ENCODE measurements at regions not wholly inside any gene's neighbourhood (a gene's known extent, or its start where the extent isn't known, plus 50 kb on each side); places are given as distances from the start of the nearest gene placed in this dataset.

DNA sequence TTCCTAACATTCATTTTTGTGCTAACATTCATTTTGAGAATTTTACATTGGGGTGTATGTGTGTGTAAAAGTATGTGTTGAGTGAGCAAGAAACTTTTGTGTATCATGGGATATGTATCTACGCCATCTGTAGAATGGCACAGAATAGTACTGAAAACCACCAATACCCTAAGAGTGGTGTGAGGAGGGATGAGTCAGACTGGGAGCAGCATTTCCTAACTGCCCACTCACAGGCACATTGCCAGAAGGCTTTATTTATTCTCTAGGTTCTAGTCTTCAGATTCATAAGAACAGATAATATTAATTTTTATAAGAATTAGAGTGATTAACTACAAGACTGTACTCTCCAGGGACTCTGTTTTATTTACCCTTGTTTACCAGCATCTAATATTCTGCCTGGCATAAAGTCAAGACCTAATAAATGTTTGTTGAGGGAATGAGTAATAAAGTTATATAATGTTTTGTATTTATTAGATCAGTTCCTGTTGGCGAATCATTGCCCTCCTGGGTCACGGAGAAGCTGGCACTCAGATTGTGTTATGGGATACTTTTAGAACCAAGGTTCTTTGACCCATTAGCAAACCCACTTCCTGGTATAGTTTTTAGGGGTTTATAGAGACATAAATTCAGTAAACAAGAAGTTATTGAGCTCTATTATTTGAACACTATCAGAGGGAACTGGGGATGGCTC lies 159.1 kb upstream of the PPP2R2B start:
- DNase-seq: no peak

DNA sequence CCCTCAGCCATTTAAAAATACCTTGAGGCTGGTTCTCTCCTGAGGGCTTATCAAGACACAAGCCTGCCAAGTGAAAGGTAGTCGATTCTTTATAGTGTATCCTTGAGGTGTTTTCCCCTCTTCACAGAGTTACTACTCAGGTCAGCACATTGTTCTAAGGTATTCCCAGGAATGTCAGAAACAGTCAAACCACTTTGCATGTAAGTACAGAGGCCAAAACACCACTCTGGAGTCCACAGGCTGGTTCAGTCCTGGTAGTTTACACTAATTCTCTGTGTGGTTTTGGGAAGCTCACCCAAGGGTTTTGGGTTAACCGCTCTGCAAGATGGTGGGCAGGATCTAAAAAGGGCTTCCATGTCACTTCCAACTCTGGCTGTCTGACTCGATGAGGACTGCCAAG lies 162.3 kb upstream of the PPP2R2B start:
- DNase-seq: no peak

DNA sequence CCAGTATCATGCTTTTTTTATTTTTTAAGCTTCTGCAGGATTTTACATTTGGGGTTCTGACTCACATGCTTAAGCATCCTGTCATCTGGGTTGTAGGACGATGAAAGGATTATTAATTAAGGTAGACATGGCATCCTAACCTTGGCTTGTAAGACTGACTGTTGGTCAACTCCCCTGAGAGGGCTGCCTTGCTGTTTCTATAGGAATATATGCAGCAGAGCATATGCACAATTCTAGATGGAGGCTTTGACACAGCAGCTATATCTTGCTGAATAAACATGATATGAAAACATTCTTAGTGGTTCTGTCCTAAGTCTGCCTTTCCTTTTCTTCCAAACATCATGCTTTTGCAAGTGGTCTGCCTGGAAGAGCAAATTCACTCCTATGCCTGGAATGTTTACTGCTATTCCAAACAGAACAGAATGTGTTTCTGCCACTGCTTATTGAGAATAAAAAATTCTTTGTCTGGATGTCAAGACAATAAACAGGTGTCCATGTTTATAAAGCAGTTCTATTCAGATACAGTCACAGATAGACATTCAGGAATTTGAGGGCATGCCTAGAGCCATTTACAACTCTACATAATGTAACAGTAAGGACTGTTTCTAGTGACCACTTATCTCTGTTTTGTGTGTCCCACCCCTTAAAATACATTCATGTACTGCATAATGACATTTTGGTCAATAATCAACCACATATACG lies 166.2 kb upstream of the PPP2R2B start:
- no peak for DNase-seq

DNA sequence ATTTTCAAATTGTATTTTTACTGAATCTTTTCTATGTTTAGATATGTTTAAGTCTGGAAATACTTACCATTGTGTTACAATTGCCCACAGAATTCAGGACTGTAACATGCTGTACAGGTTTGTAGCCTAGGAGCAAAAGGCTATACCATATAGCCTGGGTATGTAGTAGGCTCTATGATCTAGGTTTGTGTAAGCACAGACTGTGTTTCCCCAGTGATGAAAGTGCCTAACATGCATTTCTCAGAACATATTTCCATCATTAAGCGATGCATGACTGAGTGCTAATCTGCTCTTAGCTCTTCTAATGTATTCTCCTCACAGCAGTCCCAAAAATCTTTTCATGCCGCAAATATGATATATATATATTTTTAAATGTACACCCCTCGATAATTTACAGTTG lies 166.7 kb upstream of the PPP2R2B start:
- no peak for DNase-seq

DNA sequence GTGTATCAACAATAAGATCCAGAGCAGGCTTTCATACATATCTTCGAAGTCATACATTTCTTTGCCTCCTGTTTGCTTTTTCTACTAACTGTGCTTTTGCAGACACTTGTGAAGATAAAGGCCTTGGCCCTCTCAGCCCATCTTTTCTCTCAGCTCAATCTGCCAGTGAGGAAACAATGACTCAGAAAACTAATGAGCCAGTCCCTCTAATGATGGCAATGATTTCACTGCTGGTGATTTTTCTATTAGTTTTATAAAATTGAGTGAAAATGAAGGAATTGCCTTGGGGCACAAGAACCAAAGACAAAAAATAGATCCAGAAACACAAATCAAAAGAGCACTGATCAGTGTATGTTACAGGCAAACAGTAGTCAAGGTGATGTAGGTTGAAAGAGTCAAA lies 167.7 kb upstream of the PPP2R2B start:
- DNase-seq: no peak

DNA sequence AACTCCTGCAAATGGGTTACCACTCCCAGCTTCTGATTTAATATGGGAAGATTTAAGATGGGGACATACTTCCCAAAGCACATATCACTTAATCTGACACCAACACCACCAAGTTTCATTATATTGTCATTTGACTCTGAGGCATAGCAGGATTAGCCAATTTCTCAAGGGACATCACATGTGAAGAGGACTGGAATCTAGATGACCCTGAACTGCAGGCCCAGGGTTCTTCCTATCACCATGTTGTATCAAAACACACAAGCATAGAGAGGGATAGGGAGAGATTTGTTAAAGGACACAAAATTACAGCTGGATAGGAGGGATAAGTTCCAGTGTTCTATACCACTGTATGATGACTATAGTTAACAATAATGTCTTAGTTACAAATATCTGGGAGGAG lies 168.3 kb upstream of the PPP2R2B start:
- DNase-seq: no peak

DNA sequence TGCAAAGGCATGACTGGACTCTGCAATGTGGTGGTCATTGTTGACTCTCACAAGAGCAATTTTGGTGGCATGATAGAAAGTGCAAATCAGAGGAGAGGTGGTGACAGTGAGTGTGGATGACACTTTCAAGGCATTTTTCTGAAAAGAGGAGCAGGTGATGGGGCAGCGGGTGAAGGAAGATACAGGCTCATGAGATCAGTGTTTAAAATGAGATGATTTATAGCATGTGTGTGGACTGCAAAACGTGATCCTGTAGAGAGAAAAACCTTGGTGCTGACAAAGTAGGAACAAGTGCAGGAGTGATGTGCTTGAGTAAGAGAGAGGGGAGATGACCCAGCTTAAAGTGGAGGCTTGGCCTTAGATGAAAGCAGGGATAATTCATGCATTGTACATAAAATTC lies 171.2 kb upstream of the PPP2R2B start:
- no peak for DNase-seq

DNA sequence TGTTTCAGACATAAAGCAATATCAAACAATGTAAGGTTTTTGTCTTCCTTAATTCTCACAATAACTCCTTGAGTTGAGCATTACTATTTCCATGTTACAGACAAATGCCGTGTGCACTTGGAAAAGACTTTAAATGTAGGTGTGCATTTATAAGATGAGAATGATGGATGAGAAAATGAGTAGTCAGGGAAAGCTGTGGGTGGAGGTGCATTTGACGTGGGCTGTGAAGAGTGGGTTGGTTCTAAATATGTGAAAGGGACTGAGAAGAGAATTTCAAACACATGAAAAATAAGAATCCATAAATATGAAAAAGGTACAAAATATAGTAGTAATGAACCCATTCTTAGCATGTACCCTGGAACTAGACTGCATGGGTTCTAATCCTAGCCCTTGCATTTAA lies 171.6 kb upstream of the PPP2R2B start:
- no peak for DNase-seq

DNA sequence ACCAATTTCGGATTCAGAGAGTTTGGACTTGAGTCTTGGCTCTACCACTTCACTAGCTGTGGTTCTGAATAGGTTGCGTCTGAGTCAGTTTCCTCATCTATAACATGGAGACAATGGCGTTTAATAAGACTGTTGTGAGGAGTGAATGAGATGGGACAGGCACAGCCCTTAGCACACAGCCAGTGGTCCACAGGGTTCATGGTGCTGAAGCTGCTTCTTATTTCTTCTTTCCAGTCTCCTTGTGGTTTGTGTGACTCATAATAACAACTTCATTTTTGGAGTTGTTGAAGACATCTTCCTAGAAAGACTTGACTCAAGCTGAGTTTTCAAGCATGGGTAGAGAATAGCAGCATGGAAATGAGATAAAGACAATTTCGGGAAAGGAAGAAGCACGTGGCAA lies 172.6 kb upstream of the PPP2R2B start:
- no peak for DNase-seq

DNA sequence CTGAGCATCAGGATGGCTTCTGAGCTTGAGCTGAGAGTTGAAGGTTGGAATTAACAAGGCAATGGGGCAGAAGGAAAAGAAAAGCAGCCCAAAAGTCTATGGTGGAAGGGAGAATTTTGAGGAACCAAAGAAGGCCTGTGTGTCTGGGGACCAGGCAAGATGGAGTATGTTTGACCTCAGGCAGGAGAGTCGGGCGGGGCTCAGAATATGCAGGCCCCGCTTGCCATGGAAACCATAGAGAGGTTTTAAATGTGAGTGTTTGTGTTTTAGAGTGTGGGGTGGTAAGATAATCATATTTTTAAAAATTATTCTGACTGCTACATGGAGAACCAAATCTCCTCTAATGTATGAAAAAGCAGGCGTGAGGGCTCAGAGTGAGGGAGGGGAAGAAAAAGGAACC lies 174.0 kb upstream of the PPP2R2B start:
- DNase-seq: no peak

DNA sequence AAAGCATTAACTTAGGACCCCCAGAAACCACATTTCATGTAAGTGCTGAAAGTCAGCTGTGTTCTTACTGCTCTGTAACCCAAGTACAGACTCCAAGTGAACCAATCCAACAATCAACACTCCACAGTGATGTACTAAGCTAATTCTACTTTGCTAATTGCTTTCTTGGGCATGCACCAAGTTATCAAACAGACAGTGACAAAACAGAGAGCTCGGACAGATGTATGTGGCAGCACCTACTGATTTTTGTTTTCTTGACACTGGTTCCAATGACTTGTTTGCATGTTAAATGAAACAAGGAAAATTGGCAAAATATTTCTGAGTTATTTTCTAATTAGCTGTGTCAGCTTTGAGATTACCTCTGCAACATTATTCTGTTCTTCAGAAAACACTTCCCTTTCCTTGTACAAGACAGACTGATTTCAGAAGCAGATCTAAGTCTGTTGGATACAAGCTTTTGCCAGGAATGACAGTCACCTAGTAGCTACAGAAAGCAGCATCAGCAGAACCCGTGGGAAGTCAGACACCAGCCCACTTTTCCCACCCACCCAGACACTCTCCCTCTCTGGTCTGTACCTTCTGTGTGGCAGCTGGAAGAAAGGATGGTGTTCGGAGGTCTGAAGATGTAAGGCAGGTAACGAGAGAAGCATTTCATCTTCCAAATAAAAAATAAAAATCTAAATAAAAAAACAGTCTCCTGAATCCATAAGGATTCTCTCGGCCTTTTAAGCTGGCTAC lies 176.7 kb upstream of the PPP2R2B start:
- no peak for DNase-seq

DNA sequence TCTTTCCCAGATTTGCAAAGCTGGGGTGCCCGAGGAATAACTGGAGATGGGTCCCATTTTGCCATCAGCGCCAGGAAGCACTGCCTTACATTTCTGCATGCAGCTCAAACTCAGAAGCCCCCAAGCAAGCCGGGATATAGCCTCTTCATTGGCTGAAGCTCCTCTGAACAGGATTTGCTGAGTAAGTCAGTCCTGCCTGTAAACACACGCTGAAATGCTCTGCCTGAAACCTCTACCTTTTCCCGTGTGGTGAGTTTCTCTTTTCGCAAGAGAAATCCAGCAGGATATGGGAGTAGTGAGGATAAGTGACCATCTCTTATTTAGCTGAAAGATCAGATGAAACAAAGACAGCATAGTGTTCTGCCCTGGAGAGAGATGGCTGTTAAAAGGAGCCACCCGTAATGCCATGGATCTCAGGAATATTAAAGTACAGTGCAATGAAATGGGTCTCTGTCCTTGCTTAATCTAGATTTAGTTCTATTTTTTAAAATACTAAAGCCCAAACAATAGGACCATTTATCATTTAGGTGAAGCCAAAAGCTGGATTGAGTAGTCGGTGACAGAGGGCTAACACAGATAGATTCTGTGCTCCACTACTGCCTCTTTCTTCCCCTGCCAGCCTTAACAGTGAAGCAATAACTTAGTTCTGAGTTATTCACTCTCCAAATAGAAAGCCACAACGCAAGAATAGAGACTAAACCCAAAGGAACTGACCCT lies 177.5 kb upstream of the PPP2R2B start:
- no peak for DNase-seq

DNA sequence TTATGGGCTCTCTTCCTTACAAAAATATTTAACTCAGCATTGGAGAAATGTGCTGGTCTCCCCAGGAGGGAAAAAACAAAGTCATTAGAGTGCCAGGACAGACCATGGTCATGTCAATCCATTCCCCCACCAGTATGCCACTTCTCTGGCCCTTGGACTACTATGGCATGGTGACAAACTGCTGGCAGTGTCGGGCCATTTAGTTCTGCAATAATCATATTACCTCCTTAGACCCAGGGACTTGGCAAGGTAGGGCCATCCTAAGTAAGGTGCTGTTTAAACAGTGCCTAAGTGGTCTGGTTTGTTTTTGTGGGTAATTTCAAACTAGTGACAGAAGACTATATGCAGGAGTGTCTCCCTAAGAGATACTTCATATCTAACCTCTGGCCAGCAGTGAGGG lies 177.8 kb upstream of the STK32A start:
- no peak for DNase-seq

DNA sequence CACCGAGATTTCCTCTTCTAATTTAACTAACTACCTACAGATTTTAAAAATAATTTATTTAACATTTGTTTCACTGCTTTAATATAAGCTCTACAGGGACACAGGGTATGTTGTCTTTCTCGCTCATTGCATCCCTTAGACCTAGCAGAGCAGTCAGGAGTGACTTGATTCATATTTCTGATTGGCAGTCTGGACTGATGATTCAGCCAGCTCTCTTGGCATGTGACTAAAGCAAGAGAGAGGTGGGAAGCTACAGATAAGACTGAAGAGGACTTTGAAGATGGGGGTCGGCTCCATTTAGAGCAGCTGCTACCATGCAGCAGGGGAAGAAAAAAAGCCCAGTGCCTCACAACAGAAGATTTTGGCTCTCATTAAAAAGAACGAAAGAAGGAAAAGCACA lies 173.4 kb upstream of the STK32A start:
- DNase-seq: no peak

DNA sequence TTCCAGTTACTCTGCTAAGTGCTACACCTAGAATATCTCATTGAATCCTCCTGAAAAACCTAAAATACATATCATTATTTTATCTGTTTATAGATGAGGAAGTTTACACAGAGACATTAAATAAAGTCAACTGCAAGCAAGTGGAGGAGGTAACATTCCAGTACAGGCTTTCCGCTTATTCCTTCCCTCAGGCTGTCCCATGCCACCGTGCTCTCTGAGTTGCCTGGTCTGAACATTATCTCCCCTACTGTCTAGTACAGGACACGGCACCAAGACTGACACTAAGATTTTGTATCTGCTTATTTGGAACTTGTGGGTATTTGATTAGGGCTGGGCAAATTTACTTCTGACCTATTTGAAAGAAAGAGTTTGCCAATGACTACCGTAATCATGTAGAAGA lies 172.4 kb upstream of the STK32A start:
- DNase-seq: no peak

DNA sequence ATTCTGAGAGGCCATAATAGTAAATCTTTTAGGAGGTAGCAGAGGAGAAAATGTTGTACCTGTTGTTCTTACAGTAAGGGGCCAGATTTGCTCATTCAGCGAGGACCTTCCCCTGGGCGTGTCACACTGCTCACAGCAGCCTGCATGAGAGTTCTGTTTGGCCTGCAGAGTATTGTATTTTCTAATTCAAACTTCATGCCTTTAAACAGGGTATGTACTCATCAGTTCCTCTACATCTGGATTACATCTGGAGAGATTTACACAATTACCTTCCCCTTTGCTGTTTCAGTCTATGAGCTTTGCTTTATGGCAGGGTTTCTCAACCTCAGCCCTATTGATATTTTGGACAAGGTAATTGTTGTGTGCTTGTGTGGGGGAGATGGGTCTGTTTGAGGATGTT lies 170.9 kb upstream of the STK32A start:
- DNase-seq: no peak

DNA sequence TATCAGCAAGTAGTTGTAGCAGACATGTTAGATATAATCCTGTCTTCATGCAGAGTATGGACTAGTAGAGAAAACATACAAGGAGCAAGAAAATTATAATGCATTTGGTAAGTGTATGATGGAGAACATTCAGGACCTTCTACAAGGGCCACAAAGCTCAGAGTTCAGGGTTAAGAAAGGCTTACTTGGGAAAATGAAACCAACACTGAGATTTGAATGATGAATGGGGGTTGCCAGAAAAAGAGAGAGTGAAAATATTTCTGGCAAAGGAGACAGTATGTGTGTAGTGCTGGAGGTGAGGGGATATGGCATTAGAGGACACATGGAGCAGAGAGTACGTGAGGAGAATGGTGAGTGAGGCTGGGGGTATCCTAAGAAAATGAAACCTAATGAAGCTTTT lies 169.8 kb upstream of the STK32A start:
- DNase-seq: no peak

DNA sequence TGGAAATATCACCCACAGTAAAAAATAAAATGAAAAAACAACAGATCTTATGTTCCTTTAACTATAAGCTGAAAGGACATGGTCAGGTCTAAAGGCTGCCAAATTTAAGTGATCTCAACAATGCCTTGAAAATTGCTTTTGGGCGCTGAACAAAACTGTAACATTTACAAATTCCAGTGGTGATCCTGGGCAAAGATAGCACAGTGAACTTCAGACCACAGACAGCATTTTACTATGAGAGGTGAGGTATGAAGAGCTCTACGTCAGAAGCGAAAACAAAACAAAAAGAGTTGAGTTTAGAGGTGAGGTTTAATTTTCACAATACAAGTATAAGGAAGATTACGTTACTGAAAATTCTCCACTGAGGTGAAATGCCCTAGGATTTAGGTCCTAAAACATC lies 165.8 kb upstream of the STK32A start:
- DNase-seq: no peak

DNA sequence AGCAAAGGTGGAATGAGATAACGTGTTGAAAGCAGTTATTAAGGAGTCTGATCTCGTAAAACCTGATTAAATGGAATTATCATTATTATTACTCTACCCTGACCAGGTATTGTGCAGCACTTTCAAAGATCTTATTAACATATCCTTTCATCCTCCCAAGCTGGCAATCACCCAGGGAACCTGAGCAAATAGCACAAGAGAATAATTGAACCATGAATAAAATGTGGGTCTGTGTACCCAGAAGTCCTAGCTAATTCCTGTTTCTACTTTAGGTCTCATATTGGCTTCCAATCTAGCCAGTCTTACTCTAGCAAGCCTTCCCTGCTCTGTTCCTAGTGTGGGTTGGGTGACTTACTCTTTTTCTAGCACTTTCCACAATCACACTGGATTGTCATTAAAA lies 162.2 kb upstream of the STK32A start:
- DNase-seq: no peak

DNA sequence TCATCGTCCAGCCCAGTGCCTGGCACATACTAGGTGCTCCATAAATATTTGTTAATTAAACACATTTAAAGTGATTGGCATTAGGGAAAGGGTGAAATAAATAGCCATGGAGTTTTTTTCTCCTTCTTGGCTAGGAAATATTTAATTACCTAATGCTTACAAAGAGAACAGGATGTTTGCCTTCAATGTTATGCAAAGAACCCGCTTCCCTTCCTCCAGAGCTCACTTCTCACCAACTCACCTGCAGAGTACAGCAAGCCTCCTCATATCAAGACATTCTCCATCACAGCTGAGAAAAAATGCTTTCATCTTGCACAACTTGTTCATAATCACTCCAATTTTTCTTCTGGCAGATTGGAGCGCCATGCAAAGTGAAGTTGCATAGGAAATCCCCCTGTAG lies 161.7 kb upstream of the STK32A start:
- no peak for DNase-seq

DNA sequence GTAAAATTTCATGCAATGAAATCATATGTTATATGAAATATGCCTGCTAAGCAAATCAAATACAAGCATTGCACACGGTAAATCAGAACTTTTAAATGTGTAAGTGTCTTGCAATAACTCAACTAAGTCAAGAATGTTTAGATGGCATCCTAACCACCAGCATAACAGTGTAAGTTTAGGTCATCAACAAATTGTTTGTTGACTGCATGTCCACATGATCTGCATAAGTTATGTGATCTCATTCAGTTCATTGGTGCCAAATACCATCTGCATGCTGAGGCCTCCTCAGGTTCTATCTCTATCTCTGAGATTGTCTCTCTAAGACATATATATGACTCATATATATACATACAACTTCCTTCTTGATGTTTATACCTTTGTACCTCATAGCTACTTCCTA lies 159.6 kb upstream of the STK32A start:
- DNase-seq: no peak

DNA sequence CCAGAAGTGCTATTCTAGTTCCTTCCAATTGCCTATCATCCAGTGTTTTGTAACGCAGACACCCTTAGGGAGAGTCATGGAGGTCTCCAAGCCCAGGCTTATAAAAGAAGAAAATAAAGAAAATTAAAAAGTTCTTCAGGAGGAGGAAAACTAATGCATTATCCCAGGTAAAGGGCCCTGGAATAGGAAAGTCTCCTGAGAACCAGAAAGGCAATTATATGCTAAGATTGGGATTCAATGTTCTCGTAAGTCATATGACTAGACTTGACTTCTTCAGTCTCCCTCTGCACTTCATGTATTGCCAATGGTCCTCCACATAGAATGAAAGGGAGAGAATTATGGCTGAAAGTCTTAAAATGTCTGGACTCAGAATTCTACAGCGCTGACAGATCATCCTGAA lies 154.4 kb upstream of the STK32A start:
- DNase-seq: no peak

DNA sequence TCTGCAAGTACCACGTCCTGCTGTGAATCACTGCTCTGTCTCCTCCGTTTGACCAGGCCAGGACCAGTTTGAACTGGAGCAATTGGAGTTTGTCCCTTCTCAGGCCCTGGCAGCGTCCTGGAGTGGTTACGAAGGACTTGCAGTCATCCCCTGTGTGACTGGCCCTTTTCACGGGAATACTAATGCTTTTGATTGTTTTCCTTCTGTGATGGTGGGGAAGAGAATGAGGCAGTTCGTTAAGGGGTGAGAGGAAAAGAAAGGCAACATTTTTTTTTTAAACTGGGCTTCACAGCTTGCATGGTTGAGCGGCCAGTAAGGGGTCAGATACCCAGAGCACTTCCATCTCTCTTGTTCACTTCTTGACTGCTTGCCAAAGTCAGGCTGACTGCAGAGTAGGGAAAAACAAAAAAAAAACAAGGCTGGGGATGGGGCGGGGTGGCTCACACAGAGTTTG lies 153.5 kb upstream of the STK32A start:
- no peak for DNase-seq

DNA sequence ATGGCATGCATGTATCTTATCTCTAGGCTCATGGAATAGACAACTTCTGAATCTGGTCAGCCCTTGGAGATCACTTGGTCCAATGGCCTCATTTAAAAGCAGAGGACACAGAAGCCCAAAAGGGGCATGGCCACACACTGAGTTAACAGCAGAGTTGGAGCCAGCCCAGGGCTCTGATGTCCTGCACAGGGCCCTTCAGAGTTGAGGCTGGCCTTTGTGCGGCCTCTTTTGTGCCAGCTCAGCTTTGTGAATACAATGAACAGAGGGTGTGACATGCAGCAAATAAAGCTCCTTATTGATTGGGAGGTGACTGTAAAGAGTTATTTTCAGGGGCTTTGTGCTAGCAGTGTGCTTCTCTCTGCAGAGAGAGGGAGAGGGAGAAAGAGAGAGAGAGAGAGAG lies 150.1 kb upstream of the STK32A start:
- no peak for DNase-seq

All from RPMI8226 (cell line).